Activated CD4-positive, alpha-beta T cell treated with anti-CD3 and anti-CD28 coated beads, Interleukin-10, Interleukin-2, amounts not matched to agents 100 ng/mL and 50 ng/mL, durations not matched to agents 16 hours and 8 hours (primary cell): ENCODE measurements at regions not wholly inside any gene's neighbourhood (a gene's known extent, or its start where the extent isn't known, plus 50 kb on each side); places are given as distances from the start of the nearest gene placed in this dataset.

Source experiments
- DNase-seq: peaks from one replicate; pipeline ENCODE4 v3.0.0-alpha.2; 2020

GRCh38 chr13:106159295-106160195, 375.9 kb downstream of the EFNB2 start:
- DNase-seq = no peak

- no peak for DNase-seq
Measured at GRCh38 chr13:106156468-106156867, 379.0 kb downstream of the EFNB2 start.

DNA sequence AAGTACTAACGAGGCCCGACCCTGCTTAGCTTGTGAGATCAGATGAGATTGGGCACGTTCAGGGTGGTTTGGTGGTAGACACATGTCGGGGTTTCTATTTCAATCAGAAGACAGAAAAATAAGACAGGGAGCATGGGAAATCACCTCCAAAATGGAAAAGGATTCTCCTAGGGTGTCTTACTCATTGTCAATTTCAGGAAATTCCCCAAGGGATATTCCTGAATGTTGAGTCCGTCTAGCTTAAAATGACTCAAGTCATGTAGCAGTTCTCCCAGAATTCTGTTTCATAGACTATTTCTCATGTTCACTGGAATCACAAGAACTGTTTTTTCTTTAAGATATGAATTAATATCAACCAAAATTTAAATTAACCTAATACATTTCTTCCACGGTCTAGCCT, 380.1 kb downstream of the EFNB2 start:
- DNase-seq = no peak

- no peak for DNase-seq
Measured at GRCh38 chr13:106153876-106154275, 381.6 kb downstream of the EFNB2 start.

- no peak for DNase-seq
Measured at GRCh38 chr13:106153041-106153440, 382.4 kb downstream of the EFNB2 start.

GRCh38 chr13:106152047-106152446, 383.4 kb downstream of the EFNB2 start:
- no peak for DNase-seq

GRCh38 chr13:106151056-106151699, 384.3 kb downstream of the EFNB2 start:
- DNase-seq = no peak

DNA sequence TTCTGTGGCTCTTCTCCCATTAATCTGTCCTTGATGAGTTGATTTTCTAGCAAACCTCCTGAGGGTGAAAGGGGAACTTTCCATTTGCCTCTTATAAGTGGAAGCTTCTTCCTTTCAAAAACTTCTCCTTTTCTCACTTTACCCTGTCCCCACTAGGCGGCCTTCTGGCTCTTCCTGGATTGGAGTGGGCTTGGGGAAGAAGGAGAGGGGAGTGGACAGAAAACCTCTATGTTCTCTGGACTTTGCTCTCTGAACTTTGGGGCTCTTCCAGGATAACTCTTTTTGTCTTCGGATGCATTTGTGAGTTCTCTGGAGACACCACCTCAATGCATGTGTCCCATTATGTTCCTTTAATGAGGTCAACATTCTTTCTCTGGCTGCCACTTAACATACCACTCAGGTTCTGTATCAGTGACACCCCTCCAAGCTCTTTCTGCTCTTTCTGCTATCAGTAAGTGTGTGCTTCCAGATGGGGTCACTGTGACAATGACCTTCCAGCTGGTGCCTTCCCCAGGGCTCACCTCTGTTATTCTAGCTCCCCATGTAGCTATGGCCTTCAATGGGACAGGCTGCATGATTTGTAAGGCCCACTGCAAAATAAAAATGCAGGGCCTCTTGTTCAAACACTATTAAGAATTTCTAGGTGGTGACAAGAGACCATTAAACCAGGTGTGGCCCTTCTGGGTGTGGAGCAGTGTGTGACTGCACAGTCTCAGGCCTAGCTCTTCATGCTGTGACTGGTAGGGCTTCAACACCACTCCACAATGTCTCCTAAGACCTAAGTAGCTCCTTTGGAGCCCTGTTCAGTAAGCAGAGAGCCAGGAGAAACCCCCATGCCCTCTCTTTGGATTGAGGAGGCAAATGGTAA, 389.2 kb downstream of the EFNB2 start:
- no peak for DNase-seq

DNA sequence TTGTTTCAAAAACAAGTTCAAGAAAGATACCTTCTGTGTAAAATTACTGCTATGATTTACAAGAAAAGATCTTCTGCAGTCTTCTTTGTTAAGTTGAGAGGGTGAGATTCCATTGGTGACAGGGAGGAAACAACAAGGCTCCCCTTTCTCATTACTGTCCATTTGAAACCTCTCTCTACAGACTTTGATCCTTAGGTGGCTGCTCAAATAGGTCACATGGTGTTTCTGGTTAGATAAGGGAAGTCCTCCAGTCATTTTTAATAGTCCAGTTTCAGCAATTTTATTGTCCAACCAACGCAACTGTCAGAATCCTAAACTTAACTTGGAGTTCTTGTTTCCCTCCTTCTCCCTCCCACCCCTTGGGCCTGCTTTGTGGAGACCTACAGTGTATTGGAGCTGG, 390.4 kb downstream of the EFNB2 start:
- no peak for DNase-seq

DNA sequence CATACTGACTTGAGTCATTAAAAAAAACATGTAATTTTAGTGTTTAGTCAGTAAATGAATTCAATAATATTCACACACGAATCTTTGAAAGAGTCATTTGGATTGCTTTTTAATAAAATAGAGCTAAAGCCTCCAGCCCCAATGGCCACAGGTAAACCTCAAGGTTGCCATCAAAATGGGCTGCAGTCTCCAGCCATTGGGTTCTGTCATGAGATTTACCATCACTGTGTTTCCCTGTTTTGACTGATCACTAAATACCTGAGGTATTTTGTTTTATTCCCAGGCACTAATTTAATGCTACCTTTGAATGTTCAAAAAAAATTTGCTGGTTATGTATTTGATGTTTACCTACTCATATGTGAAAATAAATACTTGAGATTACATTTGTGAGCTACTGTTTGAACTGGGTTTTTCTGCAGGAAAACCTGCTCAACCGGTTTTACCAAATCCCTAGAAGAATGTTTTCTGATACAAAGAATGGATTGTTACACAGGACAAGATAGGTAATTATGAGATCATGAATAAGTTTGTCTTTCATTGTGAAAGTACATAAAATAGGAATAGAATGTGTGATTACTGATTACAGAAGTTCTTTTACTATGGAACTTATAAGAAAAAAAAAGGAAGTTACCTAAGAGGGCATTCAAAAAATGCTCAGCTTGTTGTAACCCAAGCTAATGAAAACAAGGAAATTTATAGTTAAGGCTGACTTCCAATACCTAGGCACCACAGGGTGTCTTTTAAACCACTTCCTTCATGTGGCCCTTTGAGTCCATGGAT, 391.3 kb downstream of the EFNB2 start:
- DNase-seq = no peak

DNA sequence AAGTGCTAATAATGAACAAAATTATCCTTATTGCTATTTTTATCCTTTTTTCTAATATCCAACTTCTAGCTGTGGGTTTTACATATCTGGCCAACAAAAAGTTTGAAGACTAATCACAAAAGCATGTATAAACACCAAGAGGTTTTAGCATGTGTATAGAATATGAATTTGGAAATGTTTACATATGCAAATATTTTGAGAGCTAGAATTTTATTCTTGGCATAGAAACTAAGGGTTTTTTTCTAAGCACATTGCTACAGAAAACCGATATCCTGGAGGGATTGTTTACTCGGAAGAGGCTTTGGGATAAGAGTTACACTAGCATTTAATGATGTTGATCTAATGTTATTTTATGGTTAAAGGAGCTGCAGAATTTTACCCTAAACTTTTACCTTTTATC, 392.1 kb downstream of the EFNB2 start:
- no peak for DNase-seq

DNA sequence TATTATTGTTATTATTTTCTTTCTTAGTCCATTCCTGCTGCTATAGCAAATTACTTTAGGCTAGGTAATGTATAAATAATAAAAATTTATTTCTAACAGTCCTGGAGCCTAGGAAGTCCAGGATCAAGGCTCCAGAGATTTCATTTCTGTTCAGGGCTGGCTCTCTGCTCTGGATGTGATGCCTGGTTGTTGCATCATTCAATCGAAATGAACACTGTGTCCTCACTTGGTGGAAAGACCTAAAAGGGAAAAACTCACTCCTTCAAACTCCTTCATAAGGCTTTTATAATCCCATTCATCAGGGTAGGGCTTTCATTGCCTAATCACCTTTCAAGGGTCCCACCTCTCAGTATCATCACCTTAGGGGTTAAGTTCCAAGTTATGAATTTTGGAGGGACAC, 395.0 kb downstream of the EFNB2 start:
- DNase-seq = no peak

DNA sequence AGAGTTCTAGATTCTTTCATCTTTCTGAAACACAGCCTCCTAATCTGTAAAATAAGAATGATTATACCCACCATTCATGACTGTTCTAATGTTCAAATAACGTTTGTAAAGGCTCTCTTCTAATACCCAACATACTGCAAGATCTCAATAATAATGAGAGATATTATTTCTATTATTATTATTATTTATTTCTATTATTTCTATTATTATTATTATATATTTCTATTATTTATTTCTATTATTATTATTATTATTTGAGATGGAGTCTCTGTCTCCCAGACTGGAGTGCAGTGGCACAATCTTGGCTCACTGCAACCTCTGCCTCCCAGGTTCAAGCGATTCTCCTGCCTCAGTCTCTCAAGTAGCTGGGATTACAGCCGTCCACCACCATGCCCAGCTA, 395.5 kb downstream of the EFNB2 start:
- no peak for DNase-seq

GRCh38 chr13:106139377-106139776, 396.1 kb downstream of the EFNB2 start:
- DNase-seq = no peak

- DNase-seq = no peak
Measured at GRCh38 chr13:106138620-106139019, 396.8 kb downstream of the EFNB2 start.

- no peak for DNase-seq
Measured at GRCh38 chr13:106133025-106133424, 402.4 kb downstream of the EFNB2 start.

GRCh38 chr13:106132216-106132615, 403.2 kb downstream of the EFNB2 start:
- no peak for DNase-seq

- no peak for DNase-seq
Measured at GRCh38 chr13:106129993-106130392, 405.5 kb downstream of the EFNB2 start.

DNA sequence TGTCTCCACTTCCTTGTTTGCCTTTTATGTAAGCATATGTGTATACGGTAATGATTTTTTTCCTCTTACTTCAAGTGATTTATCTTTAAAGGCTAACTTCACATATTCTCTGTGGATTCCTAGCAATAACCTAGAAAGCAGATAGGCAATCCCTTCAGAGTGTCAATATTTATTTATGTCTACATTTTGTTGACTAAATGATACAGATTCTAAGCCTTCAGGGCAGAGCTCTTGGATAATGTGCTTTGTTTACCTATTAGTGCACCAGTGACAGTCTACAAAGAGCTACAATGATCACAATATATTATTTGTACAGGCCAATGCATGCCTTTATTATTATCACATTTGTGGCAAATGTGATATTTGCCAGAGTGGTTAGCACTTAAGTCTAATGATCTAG, 406.2 kb downstream of the EFNB2 start:
- no peak for DNase-seq

- DNase-seq = no peak
Measured at GRCh38 chr13:106122234-106122633, 413.2 kb downstream of the EFNB2 start.

DNA sequence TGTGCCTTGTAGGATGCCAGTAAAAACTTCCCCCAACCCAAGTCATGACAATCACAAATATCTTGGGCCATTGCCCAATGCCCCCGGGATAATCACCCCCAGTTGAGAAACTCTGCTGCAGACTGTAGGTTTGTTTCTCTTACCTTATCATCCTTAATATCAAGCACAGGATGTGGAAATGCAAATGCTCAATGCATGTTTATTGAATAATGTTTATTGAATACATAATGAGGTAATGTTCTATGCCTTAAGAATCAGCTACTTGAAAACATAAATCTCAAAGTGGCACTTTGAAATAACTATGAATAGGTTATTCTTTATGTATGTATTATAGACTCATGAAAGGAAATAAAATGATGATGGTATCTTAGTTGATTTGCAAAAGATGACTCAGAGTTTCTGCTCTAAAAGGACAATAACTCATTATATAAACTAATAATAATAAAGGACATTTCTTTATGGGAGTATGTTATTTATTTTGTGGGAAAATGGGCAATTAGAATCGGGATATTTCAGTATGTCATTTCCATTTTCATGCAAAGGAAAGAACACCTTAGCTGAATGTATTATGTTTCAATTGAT, 414.2 kb downstream of the EFNB2 start:
- no peak for DNase-seq

DNA sequence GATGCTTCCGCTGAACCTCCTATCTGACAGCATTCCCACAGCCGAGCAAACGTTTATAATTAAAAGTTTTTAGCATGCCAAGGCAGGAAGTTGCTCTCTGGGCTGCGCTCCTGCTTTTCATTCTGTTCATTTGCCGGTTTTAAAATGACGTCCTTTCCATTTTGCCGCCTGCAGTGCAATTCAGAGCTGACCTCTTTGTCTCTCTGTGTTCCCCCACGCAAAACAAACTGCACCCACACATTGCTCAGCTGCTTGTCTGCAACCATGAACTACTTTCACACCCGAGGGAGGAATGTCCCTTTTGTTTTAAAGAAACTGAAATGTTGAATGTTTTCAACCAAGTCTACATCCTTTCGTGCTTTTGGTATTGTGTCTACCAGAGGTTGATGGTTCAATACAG, 416.5 kb downstream of the EFNB2 start:
- no peak for DNase-seq
